Neural cell (in vitro differentiated cells): ENCODE measurements at regions not wholly inside any gene's neighbourhood (a gene's known extent, or its start where the extent isn't known, plus 50 kb on each side); places are given as distances from the start of the nearest gene placed in this dataset.

Source experiments
- H2AFZ ChIP-seq: fragments of 200-600, 300-800 bp; sonication (generic), shearing (Covaris generic); 2 replicates; pipeline ENCODE4 v1.6.0; 2014; ENCODE audit warnings: low read depth, mild to moderate bottlenecking, antibody characterized with exemption, low read length, moderate library complexity
- H3F3A ChIP-seq: fragments of 200-600 bp; shearing (Covaris generic); 2 replicates; pipeline ENCODE4 v1.6.1; 2016; ENCODE audit warnings: mild to moderate bottlenecking, moderate library complexity, mixed read lengths, antibody characterized with exemption, low read length; ENCODE audit not compliant: insufficient read depth, poor library complexity, severe bottlenecking
- H3K27ac ChIP-seq: fragments of 200-600, 300-800 bp; sonication (generic), shearing (Covaris generic); 2 replicates; pipeline ENCODE4 v1.5.1; 2014; ENCODE audit warnings: mild to moderate bottlenecking, low read length, moderate library complexity
- H3K27me3 ChIP-seq: fragments of 300-800, 200-600 bp; sonication (generic), shearing (Covaris generic); 2 replicates; pipeline ENCODE4 v1.6.0; 2014; ENCODE audit warnings: mild to moderate bottlenecking, low read depth, low read length, moderate library complexity; ENCODE audit not compliant: insufficient read depth
- H3K36me3 ChIP-seq: fragments of 300-800, 200-600 bp; sonication (generic), shearing (Covaris generic); 2 replicates; pipeline ENCODE4 v1.5.1; 2014; ENCODE audit warnings: mild to moderate bottlenecking, antibody characterized with exemption, low read length, moderate library complexity; ENCODE audit not compliant: insufficient read depth
- H3K4me2 ChIP-seq: fragments of 300-800, 200-600 bp; sonication (generic), shearing (Covaris generic); 2 replicates; pipeline ENCODE4 v1.6.0; 2014; ENCODE audit warnings: mild to moderate bottlenecking, low read length
- H3K4me3 ChIP-seq: fragments of 300-800, 200-600 bp; sonication (generic), shearing (Covaris generic); 2 replicates; pipeline ENCODE4 v1.5.1; 2014; ENCODE audit warnings: mild to moderate bottlenecking, low read length, moderate library complexity
- H3K79me2 ChIP-seq: fragments of 200-600 bp; shearing (Covaris generic); replicated peaks from 2 replicates; pipeline ENCODE4 v1.6.0; 2014; ENCODE audit warnings: mild to moderate bottlenecking, low read length, moderate library complexity; ENCODE audit not compliant: insufficient read depth
- H3K9ac ChIP-seq: fragments of 300-800, 200-600 bp; sonication (generic), shearing (Covaris generic); 2 replicates; pipeline ENCODE4 v1.6.1; 2016; ENCODE audit warnings: mild to moderate bottlenecking, low read length, mixed read lengths
- H3K9me2 ChIP-seq: fragments of 200-600 bp; shearing (Covaris generic); 2 replicates; pipeline ENCODE4 v1.6.1; 2016; ENCODE audit warnings: mild to moderate bottlenecking, low read length, mixed read lengths; ENCODE audit not compliant: insufficient read depth
- H3K9me3 ChIP-seq: fragments of 200-600, 300-800 bp; sonication (generic), shearing (Covaris generic); 2 replicates; pipeline ENCODE4 v1.6.1; 2016; ENCODE audit warnings: mild to moderate bottlenecking, mixed run types, low read length, moderate library complexity, mixed read lengths
- H4K20me1 ChIP-seq: fragments of 200-600 bp; shearing (Covaris generic); 2 replicates; pipeline ENCODE4 v1.6.1; 2016; ENCODE audit warnings: mild to moderate bottlenecking, mixed run types; ENCODE audit not compliant: insufficient read depth
- EP300 ChIP-seq: fragments of 450-650 bp; conservative IDR thresholded peaks from 2 replicates; pipeline ENCODE4 v1.6.1; 2014; ENCODE audit warnings: antibody characterized with exemption, mild to moderate bottlenecking, moderate library complexity; ENCODE audit not compliant: poor library complexity, severe bottlenecking
- EZH2 ChIP-seq: fragments of 200-600, 300-800 bp; shearing (Covaris generic), sonication (generic); IDR thresholded peaks from 2 replicates; pipeline ENCODE4 v1.6.1; 2014; ENCODE audit warnings: antibody characterized with exemption, low read length, borderline replicate concordance, mild to moderate bottlenecking; ENCODE audit not compliant: insufficient read depth, poor library complexity, severe bottlenecking
- MXI1 ChIP-seq: fragments of 450-650 bp; conservative IDR thresholded peaks from 2 replicates; pipeline ENCODE4 v1.6.1; 2014; ENCODE audit warnings: antibody characterized with exemption, mild to moderate bottlenecking; ENCODE audit not compliant: poor library complexity, severe bottlenecking
- POLR2AphosphoS5 ChIP-seq: IDR thresholded peaks from 2 replicates; pipeline ENCODE4 v1.6.1; 2012
- RAD21 ChIP-seq: fragments of 450-650 bp; conservative IDR thresholded peaks from 2 replicates; pipeline ENCODE4 v1.6.1; 2014; ENCODE audit warnings: antibody characterized with exemption, mild to moderate bottlenecking, moderate library complexity
- REST ChIP-seq: IDR thresholded peaks from 2 replicates; pipeline ENCODE4 v1.6.1; 2012; ENCODE audit warnings: borderline replicate concordance
- SMC3 ChIP-seq: fragments of 450-650 bp; conservative IDR thresholded peaks from 2 replicates; pipeline ENCODE4 v1.6.1; 2014; ENCODE audit warnings: antibody characterized with exemption, mild to moderate bottlenecking, moderate library complexity; ENCODE audit not compliant: poor library complexity
- TAF1 ChIP-seq: IDR thresholded peaks from 2 replicates; pipeline ENCODE4 v1.6.1; 2012; ENCODE audit warnings: low read depth
- TF ChIP-seq, protein P1 (sequence below): fragments of 450-650 bp; IDR thresholded peaks from 2 replicates; pipeline ENCODE4 v1.5.1; 2014; ENCODE audit warnings: antibody characterized with exemption, mild to moderate bottlenecking, moderate library complexity; ENCODE audit not compliant: poor library complexity, severe bottlenecking

- TF ChIP-seq RAD21: no peak
Observed at GRCh38 chr13:40438022-40438680, 228.3 kb downstream of the FOXO1 start (continued).

GRCh38 chr13:40438999-40439797 is 227.2 kb downstream of the FOXO1 start:
- no peaks in the 10 kb centered on the region for H3K79me2 ChIP-seq
- no peak overlapping the region for H3K4me3 ChIP-seq
- H3K9ac ChIP-seq: no peak overlapping the region
- H3K27me3 ChIP-seq: no peaks in the 10 kb centered on the region
- TF ChIP-seq TAF1 (no peak), RAD21 (no peak), REST (no peak), POLR2AphosphoS5 (no peak), SMC3 (no peak), EZH2 (no peak), EP300 (no peak), MXI1 (no peak)
- TF ChIP-seq, protein P1, sequence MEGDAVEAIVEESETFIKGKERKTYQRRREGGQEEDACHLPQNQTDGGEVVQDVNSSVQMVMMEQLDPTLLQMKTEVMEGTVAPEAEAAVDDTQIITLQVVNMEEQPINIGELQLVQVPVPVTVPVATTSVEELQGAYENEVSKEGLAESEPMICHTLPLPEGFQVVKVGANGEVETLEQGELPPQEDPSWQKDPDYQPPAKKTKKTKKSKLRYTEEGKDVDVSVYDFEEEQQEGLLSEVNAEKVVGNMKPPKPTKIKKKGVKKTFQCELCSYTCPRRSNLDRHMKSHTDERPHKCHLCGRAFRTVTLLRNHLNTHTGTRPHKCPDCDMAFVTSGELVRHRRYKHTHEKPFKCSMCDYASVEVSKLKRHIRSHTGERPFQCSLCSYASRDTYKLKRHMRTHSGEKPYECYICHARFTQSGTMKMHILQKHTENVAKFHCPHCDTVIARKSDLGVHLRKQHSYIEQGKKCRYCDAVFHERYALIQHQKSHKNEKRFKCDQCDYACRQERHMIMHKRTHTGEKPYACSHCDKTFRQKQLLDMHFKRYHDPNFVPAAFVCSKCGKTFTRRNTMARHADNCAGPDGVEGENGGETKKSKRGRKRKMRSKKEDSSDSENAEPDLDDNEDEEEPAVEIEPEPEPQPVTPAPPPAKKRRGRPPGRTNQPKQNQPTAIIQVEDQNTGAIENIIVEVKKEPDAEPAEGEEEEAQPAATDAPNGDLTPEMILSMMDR: no peak
- no peak overlapping the region for H3K27ac ChIP-seq
- no peak overlapping the region for H3K4me2 ChIP-seq
- no peaks in the 10 kb centered on the region for H3F3A ChIP-seq
- no peaks in the 10 kb centered on the region for H3K9me2 ChIP-seq
- H3K36me3 ChIP-seq: no peaks in the 10 kb centered on the region
- H3K9me3 ChIP-seq: no peaks in the 10 kb centered on the region
- H2AFZ ChIP-seq: no peak overlapping the region
- H4K20me1 ChIP-seq: no peaks in the 10 kb centered on the region

GRCh38 chr13:40439928-40440327 is 226.5 kb downstream of the FOXO1 start:
- no peaks in the 10 kb centered on the region for H3K79me2 ChIP-seq
- no peaks in the 10 kb centered on the region for H3K9me2 ChIP-seq
- H3K9ac ChIP-seq: no peak overlapping the region
- H3K9me3 ChIP-seq: no peaks in the 10 kb centered on the region
- H3K27me3 ChIP-seq: no peaks in the 10 kb centered on the region
- no peak overlapping the region for H3K4me2 ChIP-seq
- H3K36me3 ChIP-seq: no peaks in the 10 kb centered on the region
- no peaks in the 10 kb centered on the region for H3F3A ChIP-seq
- H2AFZ ChIP-seq: no peak overlapping the region
- H3K4me3 ChIP-seq: no peak overlapping the region
- no peaks in the 10 kb centered on the region for H4K20me1 ChIP-seq
- TF ChIP-seq POLR2AphosphoS5: no peak
- no peak for TF ChIP-seq RAD21
- TF ChIP-seq REST: no peak
- TF ChIP-seq MXI1: no peak
- no peak for TF ChIP-seq TAF1
- TF ChIP-seq EP300: no peak
- TF ChIP-seq SMC3: no peak
- no peak for TF ChIP-seq EZH2
- TF ChIP-seq, protein P1: no peak
- H3K27ac ChIP-seq: no peak overlapping the region
